ENCODE measurements at regions not wholly inside any gene's neighbourhood (a gene's known extent, or its start where the extent isn't known, plus 50 kb on each side); places are given as distances from the start of the nearest gene placed in this dataset.

GRCh38 chr16:85465328-85466303, 147.5 kb upstream of the GSE1 start:
- Histone ChIP-seq H3K4me3 (ENCODE audit: low read length) (no peak overlapping the region), H3K9me3 (ENCODE audit: control insufficient read depth, low read length) (no peaks in the 10 kb centered on the region), H3K4me1 (ENCODE audit: control insufficient read depth, insufficient read depth, low read length) (peaks cover 12% of the 10 kb centered on the region), H3K36me3 (ENCODE audit: control insufficient read depth, insufficient read depth, low read length) (no peaks in the 10 kb centered on the region), H3K27ac (ENCODE audit: low read depth, low read length) (no peak overlapping the region), H3K27me3 (ENCODE audit: control insufficient read depth, insufficient read depth, low read length, poor library complexity, severe bottlenecking) (peaks cover 15% of the 10 kb centered on the region), H3K9ac (ENCODE audit: extremely low read depth, low read length, poor library complexity, severe bottlenecking) (no peak overlapping the region)
- no peak for TF ChIP-seq CTCF (conservative IDR thresholded peaks at IDR 0.05)
- peaks cover 15% of the 10 kb centered on the region for H3K4me1 Mint-ChIP-seq
- H3K4me3 Mint-ChIP-seq: no peak overlapping the region
- H3K27me3 Mint-ChIP-seq (ENCODE audit: insufficient read depth): peaks cover 18% of the 10 kb centered on the region
- no peaks in the 10 kb centered on the region for H3K36me3 Mint-ChIP-seq (ENCODE audit: low read depth)
- no peak for DNase-seq
- H3K27ac Mint-ChIP-seq: no peak overlapping the region
- H3K9me3 Mint-ChIP-seq: no peaks in the 10 kb centered on the region
- WGBS, 2 experiments (ENCODE audit: insufficient coverage in 1 of 2, insufficient read length in 1 of 2): 83 to 93% methylated on average over 10 to 12 of the region's 12 CpGs

- Mint-ChIP-seq H3K27ac (no peak overlapping the region), H3K27me3 (ENCODE audit: insufficient read depth) (peaks cover 18% of the 10 kb centered on the region), H3K9me3 (no peaks in the 10 kb centered on the region), H3K36me3 (ENCODE audit: low read depth) (no peaks in the 10 kb centered on the region), H3K4me1 (peaks cover 8% of the 10 kb centered on the region), H3K4me3 (no peak overlapping the region)
- TF ChIP-seq CTCF (conservative IDR thresholded peaks at IDR 0.05): no peak
- Histone ChIP-seq H3K36me3 (ENCODE audit: control insufficient read depth, insufficient read depth, low read length) (no peaks in the 10 kb centered on the region), H3K9me3 (ENCODE audit: control insufficient read depth, low read length) (no peaks in the 10 kb centered on the region), H3K4me1 (ENCODE audit: control insufficient read depth, insufficient read depth, low read length) (peaks cover 5% of the 10 kb centered on the region), H3K27ac (ENCODE audit: low read depth, low read length) (no peak overlapping the region), H3K9ac (ENCODE audit: extremely low read depth, low read length, poor library complexity, severe bottlenecking) (no peak overlapping the region), H3K27me3 (ENCODE audit: control insufficient read depth, insufficient read depth, low read length, poor library complexity, severe bottlenecking) (peaks cover 15% of the 10 kb centered on the region), H3K4me3 (ENCODE audit: low read length) (no peak overlapping the region)
- WGBS, 2 experiments (ENCODE audit: insufficient coverage in 1 of 2, insufficient read length in 1 of 2): 89 to 91% methylated on average over 8 to 10 of the region's 10 CpGs
- DNase-seq: no peak
Observed at GRCh38 chr16:85466304-85466700, 146.8 kb upstream of the GSE1 start.

- Histone ChIP-seq H3K9me3 (ENCODE audit: control insufficient read depth, low read length) (no peaks in the 10 kb centered on the region), H3K4me1 (ENCODE audit: control insufficient read depth, insufficient read depth, low read length) (no peaks in the 10 kb centered on the region), H3K4me3 (ENCODE audit: low read length) (no peak overlapping the region), H3K36me3 (ENCODE audit: control insufficient read depth, insufficient read depth, low read length) (no peaks in the 10 kb centered on the region), H3K9ac (ENCODE audit: extremely low read depth, low read length, poor library complexity, severe bottlenecking) (no peak overlapping the region), H3K27me3 (ENCODE audit: control insufficient read depth, insufficient read depth, low read length, poor library complexity, severe bottlenecking) (peaks cover 15% of the 10 kb centered on the region), H3K27ac (ENCODE audit: low read depth, low read length) (no peak overlapping the region)
- Mint-ChIP-seq H3K4me3 (no peak overlapping the region), H3K36me3 (ENCODE audit: low read depth) (no peaks in the 10 kb centered on the region), H3K9me3 (no peaks in the 10 kb centered on the region), H3K27me3 (ENCODE audit: insufficient read depth) (peaks cover 18% of the 10 kb centered on the region), H3K27ac (no peak overlapping the region), H3K4me1 (peaks cover 4% of the 10 kb centered on the region)
- no peak for DNase-seq
- 97 to 98% methylated on average over 7 to 12 of the region's 12 CpGs for WGBS, 2 experiments (ENCODE audit: insufficient coverage in 1 of 2, insufficient read length in 1 of 2)
- no peak for TF ChIP-seq CTCF (conservative IDR thresholded peaks at IDR 0.05)
Observed at GRCh38 chr16:85466989-85467388, 146.1 kb upstream of the GSE1 start.

All from endodermal cell (in vitro differentiated cells).